Naive thymus-derived CD4-positive, alpha-beta T cell (primary cell): ENCODE measurements at regions not wholly inside any gene's neighbourhood (a gene's known extent, or its start where the extent isn't known, plus 50 kb on each side); places are given as distances from the start of the nearest gene placed in this dataset.
"Not testable (repeated sequence)": the region's sequence is repeated elsewhere in the genome, so short reads cannot be mapped to it uniquely, and the experiment has no call there.

Source experiments
- ATAC-seq: fragments of 150-1000 bp; cut with Tn5 transposase; 2 replicates; pipeline ENCODE4 v1.10.0; 2021; ENCODE audit warnings: mild to moderate bottlenecking, moderate library complexity
- CTCF ChIA-PET: fragments of 350-600 bp; sonication (Branson Sonifier 250); formaldehyde crosslinking; loops from one replicate; lab custom pipeline; 2021; ENCODE audit warnings: antibody characterized with exemption; lab: Charles Lee
- POLR2A ChIA-PET: fragments of 350-600 bp; sonication (Branson Sonifier 250); formaldehyde crosslinking; loops from one replicate; lab custom pipeline; 2021; ENCODE audit warnings: antibody characterized with exemption, inconsistent platforms; lab: Charles Lee
- DNase-seq, 9 donors: peaks; one replicate each; pipeline versions ENCODE4 v3.0.0 to v3.0.0-alpha.2; 2020 to 2022; ENCODE audit warnings: mixed read lengths in 1 of 9
- H3K27ac ChIP-seq: one replicate; pipeline ENCODE4 v1.7.0; 2013; ENCODE audit warnings: mild to moderate bottlenecking, low read depth, low read length, moderate library complexity
- H3K27me3 ChIP-seq, 2 donors: one replicate each; pipeline ENCODE4 v1.7.0; 2013; ENCODE audit warnings: low read length in 2 of 2, mild to moderate bottlenecking in 2 of 2, moderate library complexity in 2 of 2; ENCODE audit not compliant: control insufficient read depth in 2 of 2, insufficient read depth in 2 of 2
- H3K36me3 ChIP-seq, 3 experiments: 1 replicate in 2 of 3; 2 replicates in 1 of 3; pipeline ENCODE4 v1.7.0; 2013; ENCODE audit warnings: low read length in 3 of 3, mild to moderate bottlenecking in 3 of 3, moderate library complexity in 1 of 3; ENCODE audit not compliant: insufficient read depth in 3 of 3, control insufficient read depth in 2 of 3
- H3K4me1 ChIP-seq, 2 donors: one replicate each; pipeline ENCODE4 v1.7.0; 2013; ENCODE audit warnings: low read length in 2 of 2, mild to moderate bottlenecking in 2 of 2, moderate library complexity in 1 of 2; ENCODE audit not compliant: control insufficient read depth in 2 of 2, insufficient read depth in 2 of 2
- H3K4me3 ChIP-seq: 2 replicates; pipeline ENCODE4 v1.7.0; 2013; ENCODE audit warnings: mild to moderate bottlenecking, low read length
- H3K9me3 ChIP-seq, 3 experiments: 1 replicate in 2 of 3; 2 replicates in 1 of 3; pipeline ENCODE4 v1.7.0; 2013; ENCODE audit warnings: low read length in 3 of 3; ENCODE audit not compliant: control insufficient read depth in 2 of 3
- H3K27ac Mint-ChIP-seq, 9 donors: one replicate each; pipeline ENCODE4 v1.8.0; 2020 to 2022; ENCODE audit warnings: mixed read lengths in 9 of 9, mild to moderate bottlenecking in 8 of 9, moderate library complexity in 5 of 9, inconsistent platforms in 2 of 9
- H3K27me3 Mint-ChIP-seq, 5 donors: one replicate each; pipeline ENCODE4 v1.8.0; 2021 to 2022; ENCODE audit warnings: mixed read lengths in 5 of 5, mild to moderate bottlenecking in 1 of 5
- H3K36me3 Mint-ChIP-seq, 5 donors: one replicate each; pipeline ENCODE4 v1.8.0; 2020 to 2022; ENCODE audit warnings: mixed read lengths in 5 of 5, mild to moderate bottlenecking in 3 of 5, inconsistent platforms in 1 of 5
- H3K4me1 Mint-ChIP-seq, 7 donors: one replicate each; pipeline ENCODE4 v1.8.0; 2020 to 2022; ENCODE audit warnings: mixed read lengths in 7 of 7, mild to moderate bottlenecking in 3 of 7, inconsistent platforms in 1 of 7
- H3K4me3 Mint-ChIP-seq, 10 donors: one replicate each; pipeline ENCODE4 v1.8.0; 2020 to 2022; ENCODE audit warnings: mild to moderate bottlenecking in 10 of 10, mixed read lengths in 10 of 10, moderate library complexity in 6 of 10, inconsistent platforms in 2 of 10
- H3K9me3 Mint-ChIP-seq, 11 donors: one replicate each; pipeline ENCODE4 v1.8.0; 2020 to 2022; ENCODE audit warnings: mixed read lengths in 11 of 11, mild to moderate bottlenecking in 4 of 11, inconsistent platforms in 1 of 11, moderate library complexity in 1 of 11
- intact Hi-C, 2 donors: fragments of 100-400 bp; cut with micrococcal nuclease; formaldehyde crosslinking; loops; one replicate each; pipeline ENCODE4 v1.15.1; 2023

DNA sequence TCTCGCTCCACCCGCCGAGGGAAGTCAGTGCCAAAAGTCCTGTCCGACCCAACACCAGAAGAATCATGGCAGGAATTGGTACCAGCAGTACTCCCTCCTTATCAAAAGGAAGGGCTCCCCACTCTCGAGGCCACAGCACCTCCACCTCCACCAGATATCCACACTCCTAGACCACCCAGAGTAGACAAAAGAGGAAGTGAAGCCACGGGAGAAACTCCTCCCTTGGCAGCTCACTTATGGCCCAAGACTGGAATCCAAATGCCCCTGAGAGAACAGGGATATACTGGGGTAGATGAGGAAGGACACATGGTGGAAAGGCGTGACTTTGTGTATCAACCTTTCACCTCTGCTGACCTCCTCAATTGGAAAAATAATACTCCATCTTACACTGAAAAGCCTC is 363.7 kb upstream of the TCF4 start:
- H3K27ac ChIP-seq, DNase-seq, H3K9me3 ChIP-seq, H3K27me3 Mint-ChIP-seq, intact Hi-C loops, H3K27me3 ChIP-seq, POLR2A ChIA-PET, H3K4me1 ChIP-seq, H3K27ac Mint-ChIP-seq, H3K4me3 Mint-ChIP-seq, CTCF ChIA-PET, H3K36me3 Mint-ChIP-seq, H3K36me3 ChIP-seq, H3K4me1 Mint-ChIP-seq, ATAC-seq, H3K4me3 ChIP-seq: not testable (repeated sequence)
- peaks cover 0 to 17% (median 2%) of the 10 kb centered on the region in 11 donors for H3K9me3 Mint-ChIP-seq

DNA sequence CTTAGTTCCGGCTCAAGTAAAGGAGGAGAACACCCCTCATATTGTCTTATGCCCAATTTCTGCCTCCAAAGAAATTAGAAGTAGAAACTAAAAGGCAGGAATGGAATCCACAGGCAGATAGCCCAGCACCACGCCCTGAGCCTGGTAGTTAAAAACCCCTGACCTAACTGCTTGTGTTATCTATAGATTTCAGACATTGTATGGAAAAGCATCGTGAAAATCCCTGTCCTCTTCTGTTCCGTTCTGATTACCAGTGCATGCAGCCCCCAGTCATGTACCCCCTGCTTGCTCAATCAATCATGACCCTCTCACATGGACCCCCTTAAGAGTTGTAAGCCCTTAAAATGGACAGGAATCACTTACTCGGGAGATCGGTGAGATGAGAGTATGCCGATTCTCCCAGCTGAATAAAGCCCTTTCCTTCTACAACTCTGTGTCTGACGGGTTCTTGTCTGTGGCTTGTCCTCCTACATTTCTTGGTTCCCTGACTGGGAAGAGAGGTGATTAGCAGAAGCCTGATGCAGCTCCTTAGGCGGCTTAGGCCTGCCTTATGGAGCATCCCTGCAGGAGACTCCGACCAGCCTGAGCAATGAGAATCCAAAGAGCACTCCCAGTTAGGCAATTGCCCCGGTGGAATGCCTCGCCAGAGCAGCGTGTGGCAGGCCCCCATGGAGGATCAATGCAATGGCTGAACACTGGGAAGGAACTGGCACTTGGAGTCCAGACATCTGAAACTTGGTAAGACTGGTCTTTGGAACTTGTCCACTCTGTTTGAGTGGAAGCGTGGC is 362.6 kb upstream of the TCF4 start:
- no peak for DNase-seq
- Mint-ChIP-seq H3K27ac (no peak overlapping the region), H3K27me3 (peaks cover 0 to 4% (median 0%) of the 10 kb centered on the region in 5 donors), H3K9me3 (peaks cover 0 to 17% (median 2%) of the 10 kb centered on the region in 11 donors), H3K4me3 (no peak overlapping the region), H3K36me3 (no peaks in the 10 kb centered on the region), H3K4me1 (no peaks in the 10 kb centered on the region)
- Histone ChIP-seq H3K4me3 (no peak overlapping the region), H3K4me1 (no peaks in the 10 kb centered on the region), H3K27ac (no peak overlapping the region), H3K9me3 (no peaks in the 10 kb centered on the region), H3K27me3 (no peaks in the 10 kb centered on the region), H3K36me3 (no peaks in the 10 kb centered on the region)
- ATAC-seq: no peak
- CTCF ChIA-PET: no interaction called here
- POLR2A ChIA-PET: no interaction called here
- intact Hi-C loops: no loop called here

DNA sequence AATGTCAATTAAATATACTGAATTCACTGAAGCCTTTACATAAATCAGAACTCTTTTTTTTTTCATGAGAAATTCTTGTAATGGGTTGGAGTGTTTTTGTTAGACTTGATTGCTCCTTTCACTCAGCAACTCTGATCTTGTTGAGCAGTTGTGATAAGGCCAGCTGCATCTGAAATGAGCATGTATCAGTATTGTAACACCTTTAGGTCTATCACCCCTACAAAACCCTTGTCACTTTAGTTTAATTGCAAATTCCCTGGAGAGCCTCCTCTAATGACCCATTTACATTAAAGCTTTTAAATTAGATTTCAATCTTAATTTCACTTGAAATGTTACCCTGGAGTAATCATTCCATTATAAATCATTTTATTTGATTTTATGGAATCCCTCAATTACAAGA is 346.8 kb upstream of the TCF4 start:
- ChIA-PET POLR2A (no interaction called here), CTCF (no interaction called here)
- peaks cover 0 to 2% (median 0%) of the 10 kb centered on the region in 3 experiments for H3K9me3 ChIP-seq
- H3K4me1 ChIP-seq: no peaks in the 10 kb centered on the region
- ATAC-seq (no peak), DNase-seq (no peak)
- H3K36me3 Mint-ChIP-seq: no peaks in the 10 kb centered on the region
- H3K27me3 ChIP-seq: no peaks in the 10 kb centered on the region
- intact Hi-C loops: no loop called here
- H3K27me3 Mint-ChIP-seq: no peaks in the 10 kb centered on the region
- no peak overlapping the region for H3K4me3 ChIP-seq
- H3K36me3 ChIP-seq: no peaks in the 10 kb centered on the region
- peaks cover 3 to 26% (median 10%) of the 10 kb centered on the region in 11 donors for H3K9me3 Mint-ChIP-seq
- no peaks in the 10 kb centered on the region for H3K4me1 Mint-ChIP-seq
- no peak overlapping the region for H3K27ac ChIP-seq
- H3K4me3 Mint-ChIP-seq: no peak overlapping the region
- no peak overlapping the region for H3K27ac Mint-ChIP-seq

DNA sequence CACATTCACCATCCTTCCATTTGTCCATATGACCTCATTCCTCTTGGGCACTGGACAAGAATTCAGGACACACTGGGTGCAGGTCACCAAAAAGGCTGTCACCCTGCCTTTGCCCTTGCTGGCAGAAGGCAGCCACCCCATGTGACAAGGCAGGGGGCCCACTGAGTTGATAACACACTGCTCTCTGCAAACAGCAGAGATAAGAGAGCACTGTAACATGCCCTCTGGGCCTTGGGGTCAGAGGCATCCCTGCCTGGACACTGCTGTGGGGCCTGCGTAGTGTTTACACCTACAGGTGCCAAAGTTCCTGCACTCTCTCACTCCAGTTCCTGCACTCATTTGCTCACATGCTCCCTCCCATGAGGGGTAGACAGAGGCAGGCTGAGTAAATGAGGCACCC is 344.7 kb upstream of the TCF4 start:
- DNase-seq (no peak), ATAC-seq (no peak)
- CTCF ChIA-PET: no interaction called here
- H3K27me3 ChIP-seq: no peaks in the 10 kb centered on the region
- no peak overlapping the region for H3K27ac Mint-ChIP-seq
- no peak overlapping the region for H3K4me3 Mint-ChIP-seq
- intact Hi-C loops: no loop called here
- no peak overlapping the region for H3K27ac ChIP-seq
- H3K4me1 ChIP-seq: no peaks in the 10 kb centered on the region
- no peaks in the 10 kb centered on the region for H3K4me1 Mint-ChIP-seq
- H3K9me3 Mint-ChIP-seq: peaks cover 3 to 19% (median 8%) of the 10 kb centered on the region in 11 donors
- H3K36me3 Mint-ChIP-seq: no peaks in the 10 kb centered on the region
- no peak overlapping the region for H3K4me3 ChIP-seq
- H3K9me3 ChIP-seq: no peaks in the 10 kb centered on the region
- no peaks in the 10 kb centered on the region for H3K27me3 Mint-ChIP-seq
- POLR2A ChIA-PET: no interaction called here
- no peaks in the 10 kb centered on the region for H3K36me3 ChIP-seq

DNA sequence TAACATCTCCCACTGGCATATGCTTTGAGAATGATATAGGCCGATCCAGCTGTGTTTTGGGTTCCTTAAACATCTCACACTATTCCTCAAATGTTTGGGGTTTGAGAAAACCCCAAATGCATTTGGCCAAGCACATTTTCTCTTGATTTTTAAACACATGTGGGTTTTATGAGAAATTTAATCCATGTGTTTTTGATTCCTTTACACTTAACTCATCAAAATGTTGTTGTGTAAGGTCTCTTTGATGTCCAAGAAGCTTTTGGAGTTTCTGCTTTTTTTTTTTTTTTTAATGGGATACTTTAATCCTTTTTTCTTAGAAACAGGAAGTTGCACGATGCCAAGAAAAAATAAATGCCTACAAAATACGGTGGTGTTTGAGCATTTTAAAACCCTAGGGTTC is 339.8 kb upstream of the TCF4 start:
- H3K4me1 ChIP-seq: no peaks in the 10 kb centered on the region
- H3K36me3 ChIP-seq: no peaks in the 10 kb centered on the region
- ChIA-PET POLR2A (no interaction called here), CTCF (no interaction called here)
- Mint-ChIP-seq H3K36me3 (no peaks in the 10 kb centered on the region), H3K4me3 (no peak overlapping the region), H3K27ac (no peak overlapping the region), H3K4me1 (no peaks in the 10 kb centered on the region), H3K9me3 (peaks cover 0 to 9% (median 4%) of the 10 kb centered on the region in 11 donors), H3K27me3 (no peaks in the 10 kb centered on the region)
- no peak for ATAC-seq
- H3K27ac ChIP-seq: no peak overlapping the region
- no peaks in the 10 kb centered on the region for H3K9me3 ChIP-seq
- no peak overlapping the region for H3K4me3 ChIP-seq
- intact Hi-C loops: no loop called here
- H3K27me3 ChIP-seq: no peaks in the 10 kb centered on the region
- no peak for DNase-seq

DNA sequence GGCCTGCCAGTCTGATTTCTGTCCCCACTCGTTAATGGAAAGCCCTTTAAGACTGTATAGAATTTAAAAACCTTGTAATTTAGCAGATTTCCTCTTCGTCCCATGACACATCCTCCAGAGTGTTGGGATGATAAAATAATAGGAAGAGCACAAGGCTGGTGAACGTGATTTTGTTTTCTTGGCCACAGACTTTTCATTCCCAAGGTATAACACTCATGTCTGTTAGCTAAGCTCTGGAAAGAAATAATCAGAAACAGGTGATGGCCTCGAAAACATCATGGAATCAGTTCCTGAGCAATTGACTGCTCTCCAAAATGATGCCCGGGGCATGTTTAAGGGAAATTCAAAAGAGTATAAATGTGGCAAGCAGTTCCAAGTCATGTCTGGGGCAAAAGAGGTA is 337.8 kb upstream of the TCF4 start:
- peaks cover 0 to 6% (median 0%) of the 10 kb centered on the region in 11 donors for H3K9me3 Mint-ChIP-seq
- no peaks in the 10 kb centered on the region for H3K36me3 ChIP-seq
- intact Hi-C loops: no loop called here
- no peak for ATAC-seq
- H3K36me3 Mint-ChIP-seq: no peaks in the 10 kb centered on the region
- POLR2A ChIA-PET: no interaction called here
- no peaks in the 10 kb centered on the region for H3K9me3 ChIP-seq
- H3K4me1 Mint-ChIP-seq: no peaks in the 10 kb centered on the region
- H3K4me3 Mint-ChIP-seq: no peak overlapping the region
- no peaks in the 10 kb centered on the region for H3K4me1 ChIP-seq
- no peaks in the 10 kb centered on the region for H3K27me3 ChIP-seq
- H3K27ac ChIP-seq: no peak overlapping the region
- no peak overlapping the region for H3K27ac Mint-ChIP-seq
- DNase-seq: no peak
- CTCF ChIA-PET: no interaction called here
- no peaks in the 10 kb centered on the region for H3K27me3 Mint-ChIP-seq
- H3K4me3 ChIP-seq: no peak overlapping the region

DNA sequence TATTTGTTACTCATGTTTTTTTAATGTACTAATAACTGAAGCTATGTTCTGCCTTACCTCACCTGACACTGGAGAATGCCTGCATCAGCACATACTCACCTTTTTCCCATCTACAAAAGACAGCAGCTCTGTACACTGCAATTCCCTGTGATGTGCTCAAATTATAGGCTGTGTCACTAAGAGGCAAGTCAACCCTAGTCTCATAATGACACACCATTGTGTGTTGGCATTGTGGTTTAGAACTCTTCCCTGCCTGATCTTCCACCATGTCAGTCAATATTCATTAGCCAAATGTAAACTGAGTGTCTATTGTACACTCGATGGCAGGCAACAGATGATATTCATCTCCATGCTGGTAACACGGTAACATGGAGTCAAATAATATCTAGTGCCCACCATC is 332.1 kb upstream of the TCF4 start:
- Mint-ChIP-seq H3K4me3 (no peak overlapping the region), H3K36me3 (no peaks in the 10 kb centered on the region), H3K27ac (no peak overlapping the region), H3K4me1 (no peaks in the 10 kb centered on the region), H3K27me3 (no peaks in the 10 kb centered on the region), H3K9me3 (peaks cover 0 to 19% (median 5%) of the 10 kb centered on the region in 11 donors)
- H3K4me3 ChIP-seq: no peak overlapping the region
- no peaks in the 10 kb centered on the region for H3K27me3 ChIP-seq
- no peaks in the 10 kb centered on the region for H3K36me3 ChIP-seq
- POLR2A ChIA-PET: no interaction called here
- no peaks in the 10 kb centered on the region for H3K4me1 ChIP-seq
- ATAC-seq (no peak), DNase-seq (no peak)
- CTCF ChIA-PET: no interaction called here
- intact Hi-C loops: no loop called here
- H3K27ac ChIP-seq: no peak overlapping the region
- H3K9me3 ChIP-seq: no peaks in the 10 kb centered on the region
